ENCODE measurements at regions not wholly inside any gene's neighbourhood (a gene's known extent, or its start where the extent isn't known, plus 50 kb on each side); places are given as distances from the start of the nearest gene placed in this dataset.

DNA sequence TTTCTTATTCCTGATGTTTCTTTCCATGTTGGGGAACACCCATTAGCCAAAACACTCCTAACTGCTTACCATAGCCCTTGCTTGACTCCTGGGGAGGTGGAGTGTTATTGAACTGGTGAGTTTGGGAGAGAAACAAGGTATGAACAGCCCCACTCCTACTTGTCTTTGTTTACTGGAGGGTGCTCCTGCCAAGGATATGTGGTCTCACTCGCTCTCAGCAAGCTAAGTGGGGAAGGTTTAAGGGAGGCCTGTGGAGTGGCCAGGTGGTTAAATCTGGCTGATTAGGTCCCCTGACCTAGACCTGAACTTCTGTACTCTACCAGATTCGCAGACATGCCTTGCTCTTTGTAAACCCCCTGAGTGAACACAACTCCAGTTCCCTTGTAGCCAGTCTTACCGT, 300.1 kb downstream of the PTEN start:
- TF ChIP-seq, protein P1, sequence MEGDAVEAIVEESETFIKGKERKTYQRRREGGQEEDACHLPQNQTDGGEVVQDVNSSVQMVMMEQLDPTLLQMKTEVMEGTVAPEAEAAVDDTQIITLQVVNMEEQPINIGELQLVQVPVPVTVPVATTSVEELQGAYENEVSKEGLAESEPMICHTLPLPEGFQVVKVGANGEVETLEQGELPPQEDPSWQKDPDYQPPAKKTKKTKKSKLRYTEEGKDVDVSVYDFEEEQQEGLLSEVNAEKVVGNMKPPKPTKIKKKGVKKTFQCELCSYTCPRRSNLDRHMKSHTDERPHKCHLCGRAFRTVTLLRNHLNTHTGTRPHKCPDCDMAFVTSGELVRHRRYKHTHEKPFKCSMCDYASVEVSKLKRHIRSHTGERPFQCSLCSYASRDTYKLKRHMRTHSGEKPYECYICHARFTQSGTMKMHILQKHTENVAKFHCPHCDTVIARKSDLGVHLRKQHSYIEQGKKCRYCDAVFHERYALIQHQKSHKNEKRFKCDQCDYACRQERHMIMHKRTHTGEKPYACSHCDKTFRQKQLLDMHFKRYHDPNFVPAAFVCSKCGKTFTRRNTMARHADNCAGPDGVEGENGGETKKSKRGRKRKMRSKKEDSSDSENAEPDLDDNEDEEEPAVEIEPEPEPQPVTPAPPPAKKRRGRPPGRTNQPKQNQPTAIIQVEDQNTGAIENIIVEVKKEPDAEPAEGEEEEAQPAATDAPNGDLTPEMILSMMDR (IDR thresholded peaks at IDR 0.05): no peak
- TF ChIP-seq EZH2 (IDR thresholded peaks at IDR 0.05): no peak

Data from neural progenitor cell (in vitro differentiated cells).